CD4-positive, alpha-beta T cell (primary cell): ENCODE measurements at regions not wholly inside any gene's neighbourhood (a gene's known extent, or its start where the extent isn't known, plus 50 kb on each side); places are given as distances from the start of the nearest gene placed in this dataset.

Experiments
- ATAC-seq: fragments of 200-7000 bp; cut with Tn5 transposase; one replicate; pipeline ENCODE4 v1.10.0; 2022; ENCODE audit warnings: mild to moderate bottlenecking; ENCODE audit not compliant: poor library complexity
- CTCF ChIA-PET: fragments of 350-600 bp; sonication (Branson Sonifier 250); formaldehyde crosslinking; loops from one replicate; lab custom pipeline; 2021; ENCODE audit warnings: antibody characterized with exemption, inconsistent platforms; lab: Charles Lee
- POLR2A ChIA-PET: fragments of 350-600 bp; sonication (Branson Sonifier 250); formaldehyde crosslinking; loops from one replicate; lab custom pipeline; 2021; ENCODE audit warnings: antibody characterized with exemption, inconsistent platforms; lab: Charles Lee
- DNase-seq, 14 experiments: peaks; one replicate each; pipeline ENCODE4 v3.0.0-alpha.2; 2013 to 2020; ENCODE audit warnings: mixed read lengths in 2 of 14
- H3K27ac ChIP-seq, 2 donors: one replicate each; pipeline versions ENCODE4 v1.5.1 to v1.7.0; 2013; ENCODE audit warnings: low read length in 2 of 2, low read depth in 1 of 2, mild to moderate bottlenecking in 1 of 2
- H3K27me3 ChIP-seq, 2 experiments: 1 replicate in 1 of 2; 2 replicates in 1 of 2; pipeline versions ENCODE4 v1.6.1 to v1.7.0; 2013; ENCODE audit warnings: low read length in 2 of 2, control low read depth in 1 of 2, mild to moderate bottlenecking in 1 of 2, moderate library complexity in 1 of 2; ENCODE audit not compliant: insufficient read depth in 2 of 2, control insufficient read depth in 1 of 2
- H3K36me3 ChIP-seq: one replicate; pipeline ENCODE4 v1.6.1; 2013; ENCODE audit warnings: low read length, control low read depth; ENCODE audit not compliant: insufficient read depth
- H3K4me1 ChIP-seq: one replicate; pipeline ENCODE4 v1.6.1; 2013; ENCODE audit warnings: low read length, control low read depth; ENCODE audit not compliant: insufficient read depth
- H3K4me3 ChIP-seq: one replicate; pipeline ENCODE4 v1.5.1; 2013; ENCODE audit warnings: mild to moderate bottlenecking, low read length, moderate library complexity
- H3K9me3 ChIP-seq, 2 experiments: 1 replicate in 1 of 2; 2 replicates in 1 of 2; pipeline versions ENCODE4 v1.6.1 to v1.7.0; 2013; ENCODE audit warnings: low read length in 2 of 2, mild to moderate bottlenecking in 2 of 2, control low read depth in 1 of 2, moderate library complexity in 1 of 2; ENCODE audit not compliant: control insufficient read depth in 1 of 2, insufficient read depth in 1 of 2
- H3K27ac Mint-ChIP-seq: one replicate; pipeline ENCODE4 v1.8.0; 2020; ENCODE audit warnings: mixed read lengths
- H3K27me3 Mint-ChIP-seq: one replicate; pipeline ENCODE4 v1.8.0; 2021; ENCODE audit warnings: mixed read lengths
- H3K36me3 Mint-ChIP-seq: one replicate; pipeline ENCODE4 v1.8.0; 2021; ENCODE audit warnings: low read depth, mixed read lengths
- H3K4me1 Mint-ChIP-seq: one replicate; pipeline ENCODE4 v1.8.0; 2021; ENCODE audit warnings: low read depth, mixed read lengths
- H3K4me3 Mint-ChIP-seq: one replicate; pipeline ENCODE4 v1.8.0; 2020; ENCODE audit warnings: mild to moderate bottlenecking, mixed read lengths
- H3K9me3 Mint-ChIP-seq: one replicate; pipeline ENCODE4 v1.8.0; 2020; ENCODE audit warnings: mixed read lengths
- intact Hi-C, 2 experiments: fragments of 100-400 bp; cut with DNase I in 1 of 2; cut with micrococcal nuclease in 1 of 2; formaldehyde crosslinking; loops; one replicate each; pipeline versions ENCODE4 v1.15.1 to v1.9.0; 2023 to 2025; cut with DNase I, micrococcal nuclease
- TF ChIP-seq, protein P1 (sequence below): fragments of 200-600 bp; IDR thresholded peaks from one replicate; pipeline ENCODE4 v1.8.0; 2022; ENCODE audit warnings: antibody characterized with exemption, mild to moderate bottlenecking

DNA sequence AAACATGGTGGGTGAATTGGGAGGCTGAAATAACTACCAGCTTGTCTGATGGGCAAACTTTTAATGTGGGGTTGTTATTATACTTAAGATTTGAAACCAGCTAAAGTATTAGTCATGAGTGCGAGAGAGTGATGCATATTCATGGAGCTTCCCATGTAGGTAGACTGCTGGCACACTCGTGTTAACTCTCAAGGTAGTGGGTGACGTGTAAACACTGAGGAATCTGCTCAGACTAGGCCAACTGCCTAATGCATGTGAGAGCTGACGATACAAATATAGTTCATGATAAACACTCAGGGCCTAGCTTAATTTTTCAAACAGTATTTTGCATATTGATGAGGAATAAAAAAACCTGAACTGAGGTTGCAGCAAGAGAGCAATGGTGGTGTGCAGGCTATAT, 1165.7 kb upstream of the PIK3C3 start:
- Mint-ChIP-seq H3K9me3 (peaks cover 11% of the 10 kb centered on the region), H3K27me3 (no peaks in the 10 kb centered on the region), H3K36me3 (no peaks in the 10 kb centered on the region), H3K4me1 (no peaks in the 10 kb centered on the region), H3K4me3 (no peak overlapping the region), H3K27ac (no peak overlapping the region)
- no peak for ATAC-seq
- no peak for DNase-seq
- H3K9me3 ChIP-seq, result no peaks in the 10 kb centered on the region
- TF ChIP-seq, protein P1, sequence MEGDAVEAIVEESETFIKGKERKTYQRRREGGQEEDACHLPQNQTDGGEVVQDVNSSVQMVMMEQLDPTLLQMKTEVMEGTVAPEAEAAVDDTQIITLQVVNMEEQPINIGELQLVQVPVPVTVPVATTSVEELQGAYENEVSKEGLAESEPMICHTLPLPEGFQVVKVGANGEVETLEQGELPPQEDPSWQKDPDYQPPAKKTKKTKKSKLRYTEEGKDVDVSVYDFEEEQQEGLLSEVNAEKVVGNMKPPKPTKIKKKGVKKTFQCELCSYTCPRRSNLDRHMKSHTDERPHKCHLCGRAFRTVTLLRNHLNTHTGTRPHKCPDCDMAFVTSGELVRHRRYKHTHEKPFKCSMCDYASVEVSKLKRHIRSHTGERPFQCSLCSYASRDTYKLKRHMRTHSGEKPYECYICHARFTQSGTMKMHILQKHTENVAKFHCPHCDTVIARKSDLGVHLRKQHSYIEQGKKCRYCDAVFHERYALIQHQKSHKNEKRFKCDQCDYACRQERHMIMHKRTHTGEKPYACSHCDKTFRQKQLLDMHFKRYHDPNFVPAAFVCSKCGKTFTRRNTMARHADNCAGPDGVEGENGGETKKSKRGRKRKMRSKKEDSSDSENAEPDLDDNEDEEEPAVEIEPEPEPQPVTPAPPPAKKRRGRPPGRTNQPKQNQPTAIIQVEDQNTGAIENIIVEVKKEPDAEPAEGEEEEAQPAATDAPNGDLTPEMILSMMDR, result no peak
- no peak overlapping the region for H3K27ac ChIP-seq
- POLR2A ChIA-PET, result no interaction called here
- CTCF ChIA-PET, result no interaction called here
- no peaks in the 10 kb centered on the region for H3K27me3 ChIP-seq
- no peaks in the 10 kb centered on the region for H3K36me3 ChIP-seq
- no peak overlapping the region for H3K4me3 ChIP-seq
- no peaks in the 10 kb centered on the region for H3K4me1 ChIP-seq
- intact Hi-C loops, result no loop called here

DNA sequence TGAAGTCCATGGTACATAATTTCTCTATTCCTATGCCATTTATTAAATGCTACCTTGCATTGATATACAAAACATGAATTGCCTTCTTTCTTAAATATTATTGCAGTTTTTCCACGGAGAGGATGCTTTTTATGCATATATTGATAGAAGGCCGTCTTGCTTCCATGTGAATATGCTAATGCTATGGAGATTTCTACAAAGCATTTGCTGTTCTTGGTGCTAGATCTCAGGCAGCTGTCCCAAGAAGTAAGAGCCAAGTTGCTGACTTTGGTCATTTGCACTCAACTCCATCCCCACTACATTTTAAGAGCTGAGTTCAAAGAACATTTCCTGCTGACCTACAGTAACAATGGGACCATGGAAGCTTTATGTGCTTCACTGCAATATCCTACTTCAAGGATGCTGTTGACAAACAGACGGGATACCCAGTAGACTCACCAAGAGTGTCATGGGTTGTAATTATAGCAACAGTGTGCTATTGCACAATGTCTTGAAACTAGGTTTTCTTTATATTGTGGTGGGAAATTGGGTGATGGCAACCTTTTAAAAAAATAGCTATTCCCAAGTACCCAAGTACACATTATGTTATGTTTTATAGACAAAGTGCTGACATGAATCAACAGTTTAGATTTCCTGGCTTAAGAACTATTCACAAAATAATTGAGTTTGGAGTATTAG, 1172.4 kb upstream of the PIK3C3 start:
- no peaks in the 10 kb centered on the region for H3K4me1 Mint-ChIP-seq
- H3K9me3 Mint-ChIP-seq, result peaks cover 11% of the 10 kb centered on the region
- H3K27ac Mint-ChIP-seq, result no peak overlapping the region
- no peaks in the 10 kb centered on the region for H3K9me3 ChIP-seq
- no peak overlapping the region for H3K27ac ChIP-seq
- no peak overlapping the region for H3K4me3 ChIP-seq
- POLR2A ChIA-PET, result no interaction called here
- H3K27me3 ChIP-seq, result no peaks in the 10 kb centered on the region
- CTCF ChIA-PET, result no interaction called here
- H3K36me3 Mint-ChIP-seq, result no peaks in the 10 kb centered on the region
- H3K4me3 Mint-ChIP-seq, result no peak overlapping the region
- DNase-seq (no peak), ATAC-seq (no peak)
- intact Hi-C loops, result no loop called here
- H3K27me3 Mint-ChIP-seq, result no peaks in the 10 kb centered on the region
- H3K36me3 ChIP-seq, result no peaks in the 10 kb centered on the region
- TF ChIP-seq, protein P1, result no peak
- H3K4me1 ChIP-seq, result no peaks in the 10 kb centered on the region

DNA sequence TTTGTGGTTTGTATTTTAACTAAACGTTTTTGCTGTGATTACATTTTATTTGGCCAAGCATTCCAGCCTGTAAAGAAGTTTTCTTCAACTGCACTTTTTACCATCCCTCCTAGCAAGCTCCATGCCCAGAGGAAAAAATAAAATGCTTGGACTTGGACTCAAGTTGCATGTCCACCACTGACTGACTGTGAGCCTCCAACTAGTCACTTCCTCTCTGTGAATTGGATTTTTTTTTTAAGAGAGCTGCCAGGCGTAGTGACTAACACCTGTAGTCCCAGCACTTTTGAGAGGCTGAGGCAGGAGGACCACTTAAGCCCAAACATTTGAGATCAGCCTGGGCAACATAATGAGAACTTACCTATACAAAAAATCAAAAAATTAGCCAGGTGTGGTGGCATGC, 1185.2 kb upstream of the PIK3C3 start:
- H3K4me1 ChIP-seq, result no peaks in the 10 kb centered on the region
- ChIA-PET POLR2A (no interaction called here), CTCF (no interaction called here)
- no peak overlapping the region for H3K27ac ChIP-seq
- Mint-ChIP-seq H3K27me3 (no peaks in the 10 kb centered on the region), H3K36me3 (no peaks in the 10 kb centered on the region), H3K4me1 (no peaks in the 10 kb centered on the region), H3K9me3 (no peaks in the 10 kb centered on the region), H3K27ac (no peak overlapping the region), H3K4me3 (no peak overlapping the region)
- H3K36me3 ChIP-seq, result no peaks in the 10 kb centered on the region
- DNase-seq (no peak), ATAC-seq (no peak)
- intact Hi-C loops, result no loop called here
- TF ChIP-seq, protein P1, result no peak
- H3K4me3 ChIP-seq, result no peak overlapping the region
- H3K27me3 ChIP-seq, result no peaks in the 10 kb centered on the region
- peaks cover 0 to 4% of the 10 kb centered on the region in 2 experiments for H3K9me3 ChIP-seq
